Loucy (cell line): ENCODE measurements at regions not wholly inside any gene's neighbourhood (a gene's known extent, or its start where the extent isn't known, plus 50 kb on each side); places are given as distances from the start of the nearest gene placed in this dataset.

Source experiments
- EZH2phosphoT487 ChIP-seq: fragments of 200-600 bp; IDR thresholded peaks from 2 replicates; pipeline ENCODE4 v1.6.1; 2018; ENCODE audit warnings: antibody characterized with exemption, mild to moderate bottlenecking, moderate library complexity, borderline replicate concordance
- TF ChIP-seq, protein P1 (sequence below): fragments of 200-600 bp; sonication (generic); conservative IDR thresholded peaks from 2 replicates; pipeline ENCODE4 v1.5.1; 2014; ENCODE audit warnings: mild to moderate bottlenecking, antibody characterized with exemption, low read length

- TF ChIP-seq, protein P1, sequence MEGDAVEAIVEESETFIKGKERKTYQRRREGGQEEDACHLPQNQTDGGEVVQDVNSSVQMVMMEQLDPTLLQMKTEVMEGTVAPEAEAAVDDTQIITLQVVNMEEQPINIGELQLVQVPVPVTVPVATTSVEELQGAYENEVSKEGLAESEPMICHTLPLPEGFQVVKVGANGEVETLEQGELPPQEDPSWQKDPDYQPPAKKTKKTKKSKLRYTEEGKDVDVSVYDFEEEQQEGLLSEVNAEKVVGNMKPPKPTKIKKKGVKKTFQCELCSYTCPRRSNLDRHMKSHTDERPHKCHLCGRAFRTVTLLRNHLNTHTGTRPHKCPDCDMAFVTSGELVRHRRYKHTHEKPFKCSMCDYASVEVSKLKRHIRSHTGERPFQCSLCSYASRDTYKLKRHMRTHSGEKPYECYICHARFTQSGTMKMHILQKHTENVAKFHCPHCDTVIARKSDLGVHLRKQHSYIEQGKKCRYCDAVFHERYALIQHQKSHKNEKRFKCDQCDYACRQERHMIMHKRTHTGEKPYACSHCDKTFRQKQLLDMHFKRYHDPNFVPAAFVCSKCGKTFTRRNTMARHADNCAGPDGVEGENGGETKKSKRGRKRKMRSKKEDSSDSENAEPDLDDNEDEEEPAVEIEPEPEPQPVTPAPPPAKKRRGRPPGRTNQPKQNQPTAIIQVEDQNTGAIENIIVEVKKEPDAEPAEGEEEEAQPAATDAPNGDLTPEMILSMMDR = no peak
- no peak for TF ChIP-seq EZH2phosphoT487
Measured at GRCh38 chr3:151550025-151550618, 89.3 kb upstream of the IGSF10 start.
